ENCODE measurements at regions not wholly inside any gene's neighbourhood (a gene's known extent, or its start where the extent isn't known, plus 50 kb on each side); places are given as distances from the start of the nearest gene placed in this dataset.

- H3K9me3 ChIP-seq, result no peaks in the 10 kb centered on the region
- intact Hi-C loops (cut with DNase I), result no loop called here
- H3K4me1 ChIP-seq, result no peaks in the 10 kb centered on the region
- no peak for DNase-seq
- ATAC-seq, result no peak
- TF ChIP-seq POLR2A (IDR thresholded peaks at IDR 0.05) (no peak), CTCF (IDR thresholded peaks at IDR 0.05) (no peak)
- no peaks in the 10 kb centered on the region for H3K27me3 ChIP-seq
- H3K36me3 ChIP-seq, result no peaks in the 10 kb centered on the region
- H3K27ac ChIP-seq, result no peak overlapping the region
- H3K4me3 ChIP-seq, result no peak overlapping the region
- WGBS (ENCODE audit: insufficient coverage, low coverage, low lambda C conversion rate, missing lambda C conversion rate), result 70% methylated on average over 5 of the region's 11 CpGs
Observed at GRCh38 chr2:37857575-37858399, 67.3 kb upstream of the RMDN2 start.

- Histone ChIP-seq H3K36me3 (no peaks in the 10 kb centered on the region), H3K27ac (no peak overlapping the region), H3K9me3 (no peaks in the 10 kb centered on the region), H3K4me3 (no peak overlapping the region), H3K27me3 (no peaks in the 10 kb centered on the region), H3K4me1 (no peaks in the 10 kb centered on the region)
- TF ChIP-seq CTCF (IDR thresholded peaks at IDR 0.05) (no peak), POLR2A (IDR thresholded peaks at IDR 0.05) (no peak)
- no peak for DNase-seq
- WGBS (ENCODE audit: insufficient coverage, low coverage, low lambda C conversion rate, missing lambda C conversion rate), result 43% methylated on average over 2 of the region's 2 CpGs
- intact Hi-C loops (cut with DNase I), result no loop called here
- peak in 1 of 4 donors; percentile 20 for ATAC-seq
Observed at GRCh38 chr2:37858400-37858711, 66.7 kb upstream of the RMDN2 start.

- no peak overlapping the region for H3K4me3 ChIP-seq
- H3K9me3 ChIP-seq, result no peaks in the 10 kb centered on the region
- WGBS (ENCODE audit: insufficient coverage, low coverage, low lambda C conversion rate, missing lambda C conversion rate), result 58% methylated on average over 5 of the region's 5 CpGs
- no peak for TF ChIP-seq CTCF (IDR thresholded peaks at IDR 0.05)
- TF ChIP-seq POLR2A (IDR thresholded peaks at IDR 0.05), result no peak
- H3K36me3 ChIP-seq, result no peaks in the 10 kb centered on the region
- ATAC-seq (no peak), DNase-seq (no peak)
- intact Hi-C loops (cut with DNase I), result no loop called here
- no peaks in the 10 kb centered on the region for H3K4me1 ChIP-seq
- no peak overlapping the region for H3K27ac ChIP-seq
- no peaks in the 10 kb centered on the region for H3K27me3 ChIP-seq
Observed at GRCh38 chr2:37858725-37859267, 66.3 kb upstream of the RMDN2 start.

GRCh38 chr2:37862620-37863019, 62.5 kb upstream of the RMDN2 start:
- ATAC-seq, result no peak
- WGBS (ENCODE audit: insufficient coverage, low coverage, low lambda C conversion rate, missing lambda C conversion rate), result 55% methylated on average over 4 of the region's 5 CpGs

More at GRCh38 chr2:37862620-37863019, 62.5 kb upstream of the RMDN2 start:
- no peaks in the 10 kb centered on the region for H3K27me3 ChIP-seq
- no peak overlapping the region for H3K4me3 ChIP-seq
- no peak for DNase-seq
- H3K36me3 ChIP-seq, result no peaks in the 10 kb centered on the region
- H3K9me3 ChIP-seq, result no peaks in the 10 kb centered on the region
- H3K27ac ChIP-seq, result no peak overlapping the region
- intact Hi-C loops (cut with DNase I), result no loop called here
- TF ChIP-seq POLR2A (IDR thresholded peaks at IDR 0.05) (no peak), CTCF (IDR thresholded peaks at IDR 0.05) (no peak)
- no peaks in the 10 kb centered on the region for H3K4me1 ChIP-seq
